AG04449 (cell line): ENCODE measurements at regions not wholly inside any gene's neighbourhood (a gene's known extent, or its start where the extent isn't known, plus 50 kb on each side); places are given as distances from the start of the nearest gene placed in this dataset.

Experiments
- CTCF ChIA-PET: fragments of 350-600 bp; formaldehyde crosslinking; extraction: SDS; loops from one replicate; lab custom pipeline; 2021; ENCODE audit warnings: antibody characterized with exemption; lab: Yijun Ruan, JAX
- POLR2A ChIA-PET: fragments of 400-600, 350-600 bp; formaldehyde crosslinking; extraction: SDS; loops from one replicate; lab custom pipeline; 2020; ENCODE audit warnings: antibody characterized with exemption, inconsistent platforms; lab: Yijun Ruan, JAX
- DNase-seq: peaks from one replicate; pipeline ENCODE4 v3.0.0-alpha.2; 2010; ENCODE audit warnings: low read depth, low spot score
- H3K4me3 ChIP-seq: 2 replicates; pipeline ENCODE4 v1.5.1; 2011; ENCODE audit warnings: low read depth, mild to moderate bottlenecking, control low read depth, low read length
- CTCF ChIP-seq: IDR thresholded peaks from one replicate; pipeline ENCODE4 v1.5.1; 2011; ENCODE audit warnings: mild to moderate bottlenecking, moderate library complexity, low read length, control low read depth, inconsistent platforms; ENCODE audit not compliant: insufficient read depth; ENCODE audit errors: missing control alignments

- TF ChIP-seq CTCF, result no peak
- no peak overlapping the region for H3K4me3 ChIP-seq
- DNase-seq, result no peak
- POLR2A ChIA-PET, result no interaction called here
- CTCF ChIA-PET, result interaction anchor here (0.6 kb wide), 1 partner anchor 57 kb away, joined by 3 read pairs; no protein-coding TSS in a partner anchor
Observed at GRCh38 chr1:78387871-78388270, 102.9 kb upstream of the PTGFR start.

- DNase-seq, result no peak
- H3K4me3 ChIP-seq, result no peak overlapping the region
- ChIA-PET CTCF (no interaction called here), POLR2A (no interaction called here)
- TF ChIP-seq CTCF, result no peak
Observed at GRCh38 chr1:78388275-78388674, 102.5 kb upstream of the PTGFR start.

- no peak overlapping the region for H3K4me3 ChIP-seq
- CTCF ChIA-PET, result interaction anchor here (2.2 kb wide), 1 partner anchor 270 kb away, joined by 6 read pairs; no protein-coding TSS in a partner anchor
- POLR2A ChIA-PET, result no interaction called here
- no peak for DNase-seq
- TF ChIP-seq CTCF, result no peak
Observed at GRCh38 chr1:78401148-78401547, 89.6 kb upstream of the PTGFR start.

- no peak overlapping the region for H3K4me3 ChIP-seq
- DNase-seq, result no peak
- ChIA-PET POLR2A (no interaction called here), CTCF (no interaction called here)
- TF ChIP-seq CTCF, result no peak
Observed at GRCh38 chr1:78408192-78408591, 82.6 kb upstream of the PTGFR start.

- H3K4me3 ChIP-seq, result no peak overlapping the region
- CTCF ChIA-PET, result no interaction called here
- TF ChIP-seq CTCF, result no peak
- POLR2A ChIA-PET, result no interaction called here
- DNase-seq, result no peak
Observed at GRCh38 chr1:78408810-78409209, 82.0 kb upstream of the PTGFR start.

GRCh38 chr1:78410643-78411042 is 80.1 kb upstream of the PTGFR start:
- ChIA-PET CTCF (no interaction called here), POLR2A (no interaction called here)
- TF ChIP-seq CTCF, result no peak
- H3K4me3 ChIP-seq, result no peak overlapping the region
- DNase-seq, result no peak
